ENCODE measurements at regions not wholly inside any gene's neighbourhood (a gene's known extent, or its start where the extent isn't known, plus 50 kb on each side); places are given as distances from the start of the nearest gene placed in this dataset.

GRCh38 chr7:23973264-23973663 is 263.2 kb downstream of the STK31 start:
- no peak for DNase-seq (ENCODE audit: low read depth)

- no peak for DNase-seq (ENCODE audit: low read depth)
These were observed 270.1 kb downstream of the STK31 start for GRCh38 chr7:23980081-23980480.

GRCh38 chr7:23981314-23981713 is 271.3 kb downstream of the STK31 start:
- peak; percentile 33 for DNase-seq (ENCODE audit: low read depth)

GRCh38 chr7:23981758-23982157 is 271.7 kb downstream of the STK31 start:
- no peak for DNase-seq (ENCODE audit: low read depth)

- DNase-seq (ENCODE audit: low read depth) = no peak
These were observed 278.5 kb upstream of the NPY start for GRCh38 chr7:24005517-24005916.

GRCh38 chr7:24010495-24010894 is 273.5 kb upstream of the NPY start:
- no peak for DNase-seq (ENCODE audit: low read depth)

- no peak for DNase-seq (ENCODE audit: low read depth)
These were observed 266.5 kb upstream of the NPY start for GRCh38 chr7:24017519-24017918.

- DNase-seq (ENCODE audit: low read depth) = no peak
These were observed 265.7 kb upstream of the NPY start for GRCh38 chr7:24018331-24018730.

- no peak for DNase-seq (ENCODE audit: low read depth)
These were observed 264.1 kb upstream of the NPY start for GRCh38 chr7:24019841-24020240.

GRCh38 chr7:24024276-24025068 is 259.5 kb upstream of the NPY start:
- DNase-seq (ENCODE audit: low read depth) = peak; percentile 42

- DNase-seq (ENCODE audit: low read depth) = peak; percentile 68
These were observed 258.9 kb upstream of the NPY start for GRCh38 chr7:24025094-24025493.

- no peak for DNase-seq (ENCODE audit: low read depth)
These were observed 258.2 kb upstream of the NPY start for GRCh38 chr7:24025765-24026164.

- peak; percentile 37 for DNase-seq (ENCODE audit: low read depth)
These were observed 257.6 kb upstream of the NPY start for GRCh38 chr7:24026351-24026750.

GRCh38 chr7:24029068-24029467 is 254.9 kb upstream of the NPY start:
- no peak for DNase-seq (ENCODE audit: low read depth)

GRCh38 chr7:24034251-24034650 is 249.7 kb upstream of the NPY start:
- DNase-seq (ENCODE audit: low read depth) = no peak

- DNase-seq (ENCODE audit: low read depth) = no peak
These were observed 248.5 kb upstream of the NPY start for GRCh38 chr7:24035366-24036032.

GRCh38 chr7:24036033-24036412 is 248.0 kb upstream of the NPY start:
- no peak for DNase-seq (ENCODE audit: low read depth)

- DNase-seq (ENCODE audit: low read depth) = no peak
These were observed 245.0 kb upstream of the NPY start for GRCh38 chr7:24038993-24039392.

GRCh38 chr7:24039991-24040624 is 243.9 kb upstream of the NPY start:
- DNase-seq (ENCODE audit: low read depth) = no peak

- no peak for DNase-seq (ENCODE audit: low read depth)
These were observed 242.0 kb upstream of the NPY start for GRCh38 chr7:24042028-24042427.

GRCh38 chr7:24049296-24049695 is 234.7 kb upstream of the NPY start:
- peak; percentile 29 for DNase-seq (ENCODE audit: low read depth)

GRCh38 chr7:24050991-24051560 is 232.9 kb upstream of the NPY start:
- no peak for DNase-seq (ENCODE audit: low read depth)

GRCh38 chr7:24051651-24052050 is 232.3 kb upstream of the NPY start:
- DNase-seq (ENCODE audit: low read depth) = no peak

All from M059J (cell line).